Stomach (tissue), 4 donors: ENCODE measurements at regions not wholly inside any gene's neighbourhood (a gene's known extent, or its start where the extent isn't known, plus 50 kb on each side); places are given as distances from the start of the nearest gene placed in this dataset.
"Not testable (repeated sequence)": the region's sequence is repeated elsewhere in the genome, so short reads cannot be mapped to it uniquely, and the experiment has no call there.

Source experiments
- CTCF ChIP-seq, 7 experiments: fragments of 450-650 bp in 4 of 7; fragments of 200-600 bp in 3 of 7; sonication (generic) in 3 of 7; IDR thresholded peaks; one replicate each; pipeline ENCODE4 v1.5.1; 2016 to 2019; ENCODE audit warnings: antibody characterized with exemption in 7 of 7, control low read depth in 2 of 7, mild to moderate bottlenecking in 1 of 7
- POLR2A ChIP-seq, 4 donors: fragments of 450-650 bp; IDR thresholded peaks; one replicate each; pipeline ENCODE4 v1.6.1; 2016; ENCODE audit warnings: antibody characterized with exemption in 4 of 4, control low read depth in 2 of 4, mild to moderate bottlenecking in 1 of 4, moderate library complexity in 1 of 4

- TF ChIP-seq CTCF, POLR2A (IDR thresholded peaks at IDR 0.05): not testable (repeated sequence)
Measured at GRCh38 chr3:167018591-167019111, 361.4 kb downstream of the ZBBX start.
